A673 (cell line): ENCODE measurements at regions not wholly inside any gene's neighbourhood (a gene's known extent, or its start where the extent isn't known, plus 50 kb on each side); places are given as distances from the start of the nearest gene placed in this dataset.

Experiments
- BruUV-seq: library from RNA; stranded (reverse); fragments of 400-500 nt; replicated peaks from 2 replicates; lab custom pipeline; 2021; lab: Mats Ljungman, UMichigan
- CTCF ChIA-PET: fragments of 300-600 bp; sonication (Branson Sonifier 250); formaldehyde crosslinking; loops from one replicate; lab custom pipeline; 2022; ENCODE audit warnings: antibody characterized with exemption; lab: Charles Lee
- POLR2A ChIA-PET: fragments of 300-600 bp; sonication (Branson Sonifier 250); formaldehyde crosslinking; loops from one replicate; lab custom pipeline; 2022; ENCODE audit warnings: antibody characterized with exemption; ENCODE audit not compliant: low non-redundant PET; lab: Charles Lee
- DNase-seq: peaks from one replicate; pipeline ENCODE4 v3.0.0-alpha.2; 2015; ENCODE audit warnings: low spot score
- H3K27ac ChIP-seq: fragments of 200-600 bp; sonication (generic); 2 replicates; pipeline ENCODE4 v1.5.1; 2016; ENCODE audit warnings: mixed run types, low read depth, mild to moderate bottlenecking, mixed read lengths, antibody characterized with exemption, low read length; ENCODE audit not compliant: poor library complexity, severe bottlenecking
- H3K27me3 ChIP-seq: fragments of 200-600 bp; sonication (generic); replicated peaks from 2 replicates; pipeline ENCODE4 v1.6.1; 2017; ENCODE audit warnings: mixed run types, low read depth, mild to moderate bottlenecking, mixed read lengths, antibody characterized with exemption, low read length; ENCODE audit not compliant: insufficient read depth, poor library complexity
- H3K36me3 ChIP-seq: fragments of 200-600 bp; sonication (generic); 2 replicates; pipeline ENCODE4 v1.6.1; 2016; ENCODE audit warnings: mixed run types, mild to moderate bottlenecking, mixed read lengths, antibody characterized with exemption, low read length; ENCODE audit not compliant: insufficient read depth, poor library complexity, severe bottlenecking
- H3K4me1 ChIP-seq: fragments of 200-600 bp; sonication (generic); 2 replicates; pipeline ENCODE4 v1.6.1; 2017; ENCODE audit warnings: mixed run types, mild to moderate bottlenecking, mixed read lengths, antibody characterized with exemption, low read length; ENCODE audit not compliant: insufficient read depth, poor library complexity, severe bottlenecking
- H3K4me3 ChIP-seq: fragments of 200-600 bp; sonication (generic); 2 replicates; pipeline ENCODE4 v1.5.1; 2016; ENCODE audit warnings: low read depth, mixed run types, mild to moderate bottlenecking, mixed read lengths, low read length; ENCODE audit not compliant: poor library complexity, severe bottlenecking
- H3K9me3 ChIP-seq: fragments of 200-600 bp; sonication (generic); 2 replicates; pipeline ENCODE4 v1.6.1; 2016; ENCODE audit warnings: mixed run types, low read depth, mild to moderate bottlenecking, mixed read lengths, antibody characterized with exemption, low read length; ENCODE audit not compliant: poor library complexity, severe bottlenecking
- EZH2 ChIP-seq: fragments of 200-600 bp; sonication (generic); IDR thresholded peaks from 2 replicates; pipeline ENCODE4 v1.6.1; 2017; ENCODE audit warnings: borderline replicate concordance, low read depth, mild to moderate bottlenecking, mixed read lengths, antibody characterized with exemption, low read length; ENCODE audit not compliant: poor library complexity, severe bottlenecking
- intact Hi-C: fragments of 100-400 bp; cut with micrococcal nuclease; formaldehyde crosslinking; loops from one replicate; pipeline ENCODE4 v1.10.0; 2022; ENCODE audit not compliant: unreplicated experiment
- TF ChIP-seq, protein P1 (sequence below): fragments of 300-800, 200-600 bp; sonication (generic); conservative IDR thresholded peaks from 2 replicates; pipeline ENCODE4 v1.5.1; 2017; ENCODE audit warnings: low read depth, mild to moderate bottlenecking, antibody characterized with exemption, low read length, moderate library complexity, mixed read lengths

- BruUV-seq, result no TSS peak
- Histone ChIP-seq H3K9me3 (no peaks in the 10 kb centered on the region), H3K36me3 (no peaks in the 10 kb centered on the region), H3K27me3 (no peaks in the 10 kb centered on the region), H3K4me3 (no peak overlapping the region), H3K4me1 (no peaks in the 10 kb centered on the region), H3K27ac (no peak overlapping the region)
- intact Hi-C loops, result no loop called here
- ChIA-PET POLR2A (interaction anchor here (0.6 to 0.8 kb wide), 2 partner anchors 30 to 379 kb away, joined by 3 to 4 read pairs; no protein-coding TSS in a partner anchor), CTCF (no interaction called here)
- TF ChIP-seq EZH2, result no peak
- TF ChIP-seq, protein P1, sequence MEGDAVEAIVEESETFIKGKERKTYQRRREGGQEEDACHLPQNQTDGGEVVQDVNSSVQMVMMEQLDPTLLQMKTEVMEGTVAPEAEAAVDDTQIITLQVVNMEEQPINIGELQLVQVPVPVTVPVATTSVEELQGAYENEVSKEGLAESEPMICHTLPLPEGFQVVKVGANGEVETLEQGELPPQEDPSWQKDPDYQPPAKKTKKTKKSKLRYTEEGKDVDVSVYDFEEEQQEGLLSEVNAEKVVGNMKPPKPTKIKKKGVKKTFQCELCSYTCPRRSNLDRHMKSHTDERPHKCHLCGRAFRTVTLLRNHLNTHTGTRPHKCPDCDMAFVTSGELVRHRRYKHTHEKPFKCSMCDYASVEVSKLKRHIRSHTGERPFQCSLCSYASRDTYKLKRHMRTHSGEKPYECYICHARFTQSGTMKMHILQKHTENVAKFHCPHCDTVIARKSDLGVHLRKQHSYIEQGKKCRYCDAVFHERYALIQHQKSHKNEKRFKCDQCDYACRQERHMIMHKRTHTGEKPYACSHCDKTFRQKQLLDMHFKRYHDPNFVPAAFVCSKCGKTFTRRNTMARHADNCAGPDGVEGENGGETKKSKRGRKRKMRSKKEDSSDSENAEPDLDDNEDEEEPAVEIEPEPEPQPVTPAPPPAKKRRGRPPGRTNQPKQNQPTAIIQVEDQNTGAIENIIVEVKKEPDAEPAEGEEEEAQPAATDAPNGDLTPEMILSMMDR, result no peak
- DNase-seq, result no peak
Measured at GRCh38 chr7:33661430-33662160, 243.7 kb upstream of the BMPER start.

DNA sequence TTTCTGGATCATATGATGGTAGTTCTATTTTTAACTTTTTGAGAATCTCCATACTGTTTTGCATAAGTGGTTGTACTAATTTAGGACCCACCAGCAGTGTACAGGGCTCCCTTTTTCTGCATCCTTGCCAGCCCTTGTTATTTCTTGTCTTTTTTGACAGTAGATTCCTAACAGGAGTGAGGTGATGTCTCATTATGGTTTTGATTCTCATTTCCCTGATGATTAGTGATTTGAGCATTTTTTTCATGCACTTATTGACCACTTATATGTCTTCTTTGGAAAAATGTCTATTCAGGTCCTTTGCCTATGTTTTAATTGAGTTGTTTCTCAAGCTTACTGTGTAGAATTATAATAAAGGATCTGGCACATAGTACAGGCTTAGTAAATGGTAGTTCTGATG, 238.8 kb upstream of the BMPER start:
- no TSS peak for BruUV-seq
- Histone ChIP-seq H3K4me1 (peaks cover 22% of the 10 kb centered on the region), H3K27me3 (no peaks in the 10 kb centered on the region), H3K27ac (no peak overlapping the region), H3K4me3 (no peak overlapping the region), H3K9me3 (no peaks in the 10 kb centered on the region), H3K36me3 (no peaks in the 10 kb centered on the region)
- no peak for DNase-seq
- intact Hi-C loops, result no loop called here
- CTCF ChIA-PET, result no interaction called here
- POLR2A ChIA-PET, result no interaction called here
- TF ChIP-seq, protein P1, result no peak
- no peak for TF ChIP-seq EZH2

GRCh38 chr7:33667196-33667595, 238.1 kb upstream of the BMPER start:
- no peak overlapping the region for H3K4me3 ChIP-seq
- POLR2A ChIA-PET, result no interaction called here
- TF ChIP-seq, protein P1, result no peak
- no peak for TF ChIP-seq EZH2
- no peaks in the 10 kb centered on the region for H3K27me3 ChIP-seq
- intact Hi-C loops, result no loop called here
- H3K9me3 ChIP-seq, result no peaks in the 10 kb centered on the region
- H3K4me1 ChIP-seq, result peaks cover 27% of the 10 kb centered on the region
- no peak overlapping the region for H3K27ac ChIP-seq
- CTCF ChIA-PET, result no interaction called here
- H3K36me3 ChIP-seq, result no peaks in the 10 kb centered on the region
- BruUV-seq, result no TSS peak
- DNase-seq, result no peak
